ENCODE measurements at regions not wholly inside any gene's neighbourhood (a gene's known extent, or its start where the extent isn't known, plus 50 kb on each side); places are given as distances from the start of the nearest gene placed in this dataset.

DNA sequence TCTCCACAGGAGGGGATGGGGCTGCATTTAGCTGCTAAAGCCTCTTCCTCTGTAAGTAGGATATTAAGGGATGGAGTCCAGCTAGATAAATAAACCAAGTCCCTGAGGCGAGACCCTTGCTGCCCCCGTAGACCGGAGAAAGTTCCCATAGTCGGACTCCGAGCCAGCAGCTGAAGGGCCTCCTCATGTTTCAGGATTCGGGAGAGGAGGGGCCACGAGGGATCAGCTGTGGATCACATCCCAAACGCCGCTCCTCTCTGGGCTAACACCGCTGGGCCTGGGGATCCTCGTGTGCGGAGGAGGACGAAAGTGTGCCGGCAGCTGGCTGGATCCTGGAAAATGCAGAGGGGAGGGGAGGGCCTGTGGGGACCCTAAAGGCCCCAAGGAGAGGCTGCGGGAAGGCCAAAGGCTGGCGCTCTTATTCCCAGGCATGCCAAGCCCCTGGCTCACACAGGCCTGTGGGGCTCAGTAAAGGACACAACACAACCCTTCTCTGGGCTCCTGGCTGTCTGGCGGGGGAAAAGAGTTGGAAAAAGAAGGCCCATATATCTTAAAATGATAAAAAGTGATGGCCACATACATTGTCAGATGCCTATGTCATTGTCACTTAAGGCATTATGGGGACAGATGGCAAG is 82.5 kb upstream of the TMEM72 start:
- no peak for DNase-seq

DNA sequence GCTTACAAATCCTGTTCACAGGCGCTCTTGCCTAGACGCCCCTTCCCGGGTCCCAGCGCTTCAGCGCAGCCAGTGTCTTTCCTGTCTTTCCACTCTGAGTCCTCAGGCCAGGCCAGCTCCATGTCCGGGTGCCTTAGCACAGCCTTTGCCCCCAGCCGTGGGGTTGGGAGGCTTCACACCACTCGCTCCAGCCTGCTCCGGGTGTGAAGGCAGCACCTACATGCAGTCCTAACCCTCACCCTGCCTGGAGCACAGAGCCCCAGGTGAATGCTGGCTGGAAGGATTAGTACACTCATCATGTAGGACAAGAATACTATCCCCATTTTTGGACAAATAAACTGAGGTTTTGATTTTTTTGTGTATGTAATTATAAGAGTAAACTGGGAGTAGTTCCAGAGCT is 81.7 kb upstream of the TMEM72 start:
- DNase-seq, result no peak

DNA sequence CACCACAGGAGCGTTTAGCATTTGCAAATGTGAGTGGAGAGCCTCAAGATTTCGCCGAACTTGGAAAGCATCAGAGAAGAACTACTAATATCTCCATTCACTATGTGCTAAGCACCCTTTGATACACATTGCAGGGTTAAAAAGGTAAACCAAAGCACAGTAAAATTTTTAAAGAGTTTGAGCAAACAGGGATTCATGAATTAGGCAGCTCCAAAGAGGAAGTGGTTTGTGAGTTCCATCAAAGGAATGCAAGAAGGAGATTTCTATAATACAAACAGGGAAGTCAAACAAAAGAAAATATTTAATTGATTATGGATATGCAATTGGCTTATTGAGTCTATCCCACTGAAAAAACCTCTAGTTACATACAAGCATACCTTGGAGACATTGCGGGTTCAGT is 81.1 kb upstream of the TMEM72 start:
- no peak for DNase-seq

DNA sequence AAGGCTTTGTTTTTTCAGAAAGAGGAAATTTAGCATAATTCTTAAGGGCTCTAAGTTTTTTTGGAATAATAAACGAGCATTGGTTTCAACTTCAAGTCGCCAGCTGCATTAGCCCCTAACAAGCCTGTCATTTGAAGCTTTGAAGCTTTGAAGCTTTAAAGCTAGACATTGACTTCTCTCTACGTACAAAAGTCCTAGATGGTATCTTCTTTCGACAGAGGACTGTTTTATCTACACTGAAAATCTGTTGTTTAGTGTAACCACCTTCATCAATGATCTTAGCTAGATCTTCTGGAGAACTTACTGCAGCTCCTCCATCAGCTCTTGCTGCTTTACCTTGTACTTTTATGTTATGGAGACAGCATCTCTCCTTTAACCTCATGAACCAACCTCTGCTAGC is 79.6 kb upstream of the TMEM72 start:
- no peak for DNase-seq

DNA sequence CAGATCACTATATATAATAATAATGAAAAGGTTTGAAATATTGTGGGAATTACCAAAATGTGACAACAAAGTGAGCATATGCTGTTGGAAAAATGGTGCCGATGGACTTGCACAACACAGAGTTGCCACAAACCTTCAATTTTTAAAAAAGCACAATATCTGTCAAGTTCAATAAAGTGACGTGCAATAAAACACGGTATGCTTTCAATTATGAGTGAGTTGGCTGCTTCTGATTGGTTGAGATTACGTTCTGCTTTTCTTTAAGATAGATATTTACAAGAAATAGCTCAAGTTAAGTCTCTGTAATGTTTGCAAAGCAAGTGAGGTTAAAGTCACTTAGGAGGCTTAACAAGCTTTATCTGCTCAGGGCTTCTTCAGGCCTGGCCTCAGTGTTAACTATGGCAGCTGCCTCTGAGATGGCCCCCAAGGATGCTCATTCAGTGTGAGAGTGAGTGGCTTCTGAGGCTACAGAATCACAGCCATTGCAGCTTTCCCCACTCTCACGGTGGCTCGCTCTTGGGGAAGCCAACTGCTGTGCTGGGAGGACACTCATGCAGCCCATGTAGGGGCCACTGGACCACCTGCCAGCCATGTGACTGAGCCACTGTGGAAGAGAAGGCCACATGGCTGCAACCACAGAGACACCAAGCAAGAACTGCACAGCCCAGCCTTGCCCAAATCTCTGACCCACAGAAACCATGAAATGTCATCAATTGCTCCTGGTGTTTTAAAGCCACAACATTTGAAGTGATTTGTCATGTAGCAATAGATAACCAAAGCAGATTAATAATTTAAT is 78.3 kb upstream of the TMEM72 start:
- DNase-seq, result no peak

DNA sequence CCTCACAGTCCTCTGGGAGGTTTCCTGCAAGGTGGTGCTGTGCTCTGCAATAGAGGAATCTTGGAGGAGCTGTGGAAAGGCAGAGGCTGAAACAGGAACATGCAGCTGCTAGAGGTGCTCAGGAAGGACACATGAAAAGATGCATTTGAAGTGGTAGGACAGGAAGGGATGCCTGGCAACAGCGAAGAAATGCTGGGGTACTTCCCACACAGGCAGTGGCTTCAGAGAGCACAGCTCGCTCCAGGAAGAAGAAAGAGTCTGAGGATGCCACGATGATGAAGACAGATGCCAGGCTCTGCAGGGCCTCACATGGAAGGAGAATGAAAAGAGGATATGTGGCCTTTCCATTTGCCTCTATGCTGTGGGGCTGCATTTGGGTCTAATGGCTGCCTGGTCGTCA is 77.0 kb upstream of the TMEM72 start:
- no peak for DNase-seq

DNA sequence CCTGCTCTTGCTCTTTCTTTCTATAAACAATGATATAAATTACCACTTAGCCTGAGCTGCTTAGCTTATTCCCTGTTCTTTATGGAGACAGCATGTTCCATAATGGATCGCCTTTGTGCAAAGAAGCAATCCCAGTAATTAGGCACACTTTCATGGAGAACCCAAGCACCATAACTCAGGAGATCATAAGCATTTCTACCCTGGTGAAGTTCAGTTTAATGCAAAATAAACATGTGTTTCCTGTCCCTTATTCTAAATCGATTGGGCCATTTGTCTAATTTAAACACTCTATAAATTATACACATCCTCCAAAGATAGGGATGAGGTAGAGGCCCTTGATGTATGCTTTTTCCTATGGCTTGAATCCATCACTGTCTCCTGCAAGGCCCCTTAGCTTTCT is 75.8 kb upstream of the TMEM72 start:
- no peak for DNase-seq

DNA sequence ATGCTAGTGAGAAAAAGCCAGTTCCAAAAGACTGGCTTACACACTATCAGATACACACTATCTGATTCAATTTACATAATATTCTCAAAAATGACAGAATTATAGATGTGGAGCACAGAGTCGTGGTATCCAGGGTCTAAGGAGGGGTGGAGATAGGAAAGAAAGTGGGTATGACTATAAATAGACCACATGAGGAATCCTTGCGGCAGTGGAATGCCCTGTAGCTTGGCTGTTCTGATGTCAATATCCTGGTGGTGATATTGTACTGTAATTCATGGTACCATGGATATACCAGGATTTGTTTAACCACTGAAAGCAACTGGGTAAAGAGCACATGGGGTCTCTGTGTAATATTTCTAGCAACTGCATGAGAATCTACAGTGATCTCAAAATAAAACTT is 67.7 kb upstream of the TMEM72 start:
- DNase-seq, result no peak

DNA sequence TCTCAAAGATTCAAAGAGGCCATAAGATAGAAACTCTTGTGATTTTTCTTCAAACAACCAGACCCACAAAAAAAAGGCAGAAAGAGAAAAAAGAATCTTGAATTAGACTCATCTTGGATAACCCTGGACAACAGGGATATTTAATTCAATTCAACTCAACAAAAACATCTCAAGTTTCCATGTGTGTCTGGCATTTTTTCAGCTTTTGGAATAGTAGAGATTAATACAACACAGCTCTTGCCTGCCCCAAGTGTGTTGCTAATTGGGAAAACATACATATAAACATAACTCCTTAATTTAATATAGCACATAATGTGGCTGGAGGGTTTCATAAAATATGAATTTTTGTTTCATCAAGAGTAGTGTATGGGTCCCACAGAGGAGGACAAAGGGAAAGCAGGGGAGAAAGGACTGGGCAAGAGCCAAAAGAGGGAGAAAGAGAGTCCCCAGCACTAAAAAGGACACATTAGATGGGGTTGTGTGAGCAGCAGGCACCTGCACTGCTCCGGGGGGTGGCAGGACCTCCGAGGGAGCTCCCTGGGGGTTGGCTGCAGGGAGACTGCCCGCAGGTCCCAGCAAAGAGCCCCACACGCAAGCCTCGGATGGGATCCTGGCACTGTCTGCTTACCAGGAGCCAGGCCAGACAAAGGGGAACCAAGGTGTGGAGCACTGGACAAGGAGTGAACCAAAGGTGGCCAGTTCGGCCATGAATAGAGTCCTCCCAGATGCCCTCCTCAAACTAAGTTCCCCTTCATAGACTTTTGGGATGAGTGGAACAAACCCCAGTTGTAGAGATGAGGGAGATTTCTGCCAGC is 65.6 kb upstream of the TMEM72 start:
- no peak for DNase-seq

DNA sequence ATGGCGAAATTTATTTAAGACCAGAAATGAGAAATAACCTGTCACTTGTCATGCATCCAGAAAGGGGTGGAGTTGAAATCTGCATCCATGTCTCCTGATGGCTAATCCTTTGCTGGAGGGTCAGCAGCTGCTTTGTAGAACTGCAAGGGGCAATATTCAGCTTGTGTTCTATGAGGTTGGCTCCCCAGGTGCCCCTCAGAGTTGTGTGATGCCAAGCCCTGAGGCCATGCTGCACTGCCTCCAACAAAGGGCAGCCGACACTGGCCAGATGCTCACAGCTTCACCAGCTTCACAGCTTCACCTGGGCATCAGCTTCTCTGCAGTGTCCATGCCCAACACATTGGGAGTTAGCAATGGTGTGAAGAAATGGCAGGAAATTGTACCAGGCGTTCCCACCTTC is 64.0 kb upstream of the TMEM72 start:
- DNase-seq, result no peak

DNA sequence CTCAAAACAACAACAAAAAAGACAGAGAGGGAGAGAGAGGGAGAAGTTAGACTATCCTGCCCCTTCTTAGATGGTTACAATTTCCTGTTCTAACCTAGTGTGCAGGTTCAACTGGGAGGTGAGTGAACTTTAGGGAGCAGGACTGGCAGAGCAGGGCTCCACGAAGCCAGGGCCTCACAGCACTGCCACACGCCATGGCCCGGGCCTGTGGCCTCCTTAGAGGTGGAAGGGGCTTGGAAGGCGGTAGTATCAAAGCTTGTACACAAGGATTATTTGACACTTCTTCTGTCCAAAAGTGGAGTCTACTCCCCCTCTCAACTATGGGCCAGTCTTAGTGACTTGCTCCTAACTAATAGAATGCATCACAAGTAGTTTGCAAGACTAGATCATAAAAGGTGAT is 62.9 kb upstream of the TMEM72 start:
- no peak for DNase-seq

DNA sequence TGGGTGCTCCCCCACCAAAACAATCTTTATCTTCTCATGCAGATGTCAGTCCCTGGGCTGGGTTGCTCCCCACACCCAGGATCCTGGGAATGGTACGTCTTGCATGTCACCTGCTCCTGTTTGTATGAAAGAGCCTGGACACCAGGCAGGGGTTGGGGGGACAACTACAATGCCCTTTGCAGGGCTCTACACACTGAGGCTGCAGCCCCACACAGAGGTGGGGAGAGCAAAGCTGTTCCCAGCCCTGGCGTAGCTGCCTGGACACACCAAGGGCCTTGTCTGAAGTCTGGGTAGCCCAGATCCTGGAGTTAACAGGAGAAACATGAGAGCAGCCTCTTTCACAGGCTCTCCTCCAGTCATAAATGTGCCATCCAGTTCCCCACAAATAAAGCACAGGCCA is 61.2 kb upstream of the TMEM72 start:
- DNase-seq, result no peak

DNA sequence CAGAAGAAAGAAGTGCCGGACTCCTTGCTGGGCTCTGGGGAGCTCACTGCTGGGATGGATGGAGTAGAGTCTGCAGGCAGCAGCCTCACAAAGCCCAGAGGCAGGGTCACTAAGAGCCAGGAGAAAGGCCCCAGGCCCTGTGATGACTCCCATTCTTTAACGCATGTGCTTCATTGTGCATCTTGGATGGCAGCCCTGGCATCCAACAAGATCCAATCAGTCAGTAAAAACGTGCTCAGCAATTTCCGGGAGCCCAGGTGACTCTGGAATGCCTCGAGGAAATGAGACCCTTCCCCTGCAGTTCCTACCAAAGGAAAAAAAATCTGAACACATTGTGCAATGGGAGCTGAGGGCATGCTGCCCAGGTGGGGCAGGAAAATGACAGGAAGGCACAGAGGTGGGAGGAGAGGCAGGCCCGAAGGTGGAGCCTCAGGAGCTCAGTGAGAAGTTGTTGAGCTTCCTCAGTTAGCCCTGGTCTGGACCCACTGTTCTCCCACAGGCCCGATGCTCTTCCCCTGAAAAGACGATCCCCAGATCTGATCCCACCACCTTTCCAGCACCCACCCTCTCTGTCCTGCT is 60.7 kb upstream of the TMEM72 start:
- DNase-seq, result no peak

DNA sequence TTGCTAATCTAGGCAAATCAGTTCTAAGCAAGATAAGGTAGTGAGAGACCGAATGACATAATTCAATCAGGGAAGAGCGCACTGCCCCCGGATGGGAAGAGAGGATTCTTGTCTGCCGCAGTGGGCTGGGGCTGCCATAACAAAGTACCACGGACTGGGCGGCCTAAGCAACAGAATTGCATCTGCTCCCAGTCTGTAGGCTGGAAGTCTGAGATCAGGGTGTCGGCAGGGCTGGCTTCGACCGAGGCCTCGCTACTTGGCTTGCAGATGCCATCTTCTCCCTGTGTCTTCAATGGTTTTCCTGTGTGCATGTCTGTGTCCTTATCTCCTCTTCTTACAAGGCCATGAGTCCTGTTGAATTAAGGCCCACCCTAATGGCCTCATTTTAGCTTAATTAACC is 59.7 kb upstream of the TMEM72 start:
- no peak for DNase-seq

DNA sequence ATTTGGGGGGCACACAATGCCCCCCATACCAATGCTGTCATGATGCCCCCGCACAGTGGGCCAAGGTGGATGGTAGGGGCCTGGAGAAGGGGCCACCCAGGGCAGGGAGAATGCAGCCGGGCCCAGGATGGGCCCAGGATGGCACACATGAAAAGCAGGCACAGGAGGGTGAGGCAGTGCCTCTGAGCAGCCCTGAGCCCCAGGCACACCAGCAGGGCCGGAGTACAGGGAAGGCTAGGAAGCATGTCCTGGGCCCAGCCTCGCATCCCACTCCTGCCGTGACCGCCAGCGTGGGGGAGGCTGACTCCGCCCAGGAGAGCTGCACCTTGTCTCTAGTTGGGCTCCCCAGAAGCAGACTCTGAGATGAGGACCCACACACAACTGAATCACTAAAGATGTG is 59.3 kb upstream of the TMEM72 start:
- no peak for DNase-seq

DNA sequence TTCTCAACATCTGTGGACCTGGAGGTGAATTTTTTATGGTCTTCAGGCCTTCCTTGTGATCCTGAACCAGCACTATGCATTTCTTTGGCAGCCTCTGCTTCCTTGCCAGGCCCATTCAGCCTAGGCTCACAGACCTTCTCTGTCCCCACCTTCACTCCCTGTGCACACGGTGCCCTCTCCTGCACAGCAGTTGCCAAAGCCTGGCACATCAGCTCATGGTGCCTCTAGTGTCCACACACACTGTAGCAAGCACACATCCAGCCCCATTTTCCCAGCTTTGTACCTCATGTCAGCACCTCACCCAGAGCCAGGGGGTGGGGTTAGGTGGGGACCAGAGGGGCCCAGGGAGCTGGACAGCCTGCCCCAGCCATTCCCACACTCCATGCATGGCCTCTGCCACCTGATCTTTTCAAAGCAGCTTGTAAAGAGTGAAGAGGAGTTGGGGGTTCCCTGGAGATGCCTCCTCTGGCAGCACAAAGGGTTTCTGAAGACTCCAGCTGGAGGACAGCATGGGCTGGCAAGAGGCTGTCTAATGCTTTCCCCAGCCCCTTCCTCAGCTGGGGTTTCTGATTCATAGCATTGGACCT is 57.9 kb upstream of the TMEM72 start:
- DNase-seq, result no peak

DNA sequence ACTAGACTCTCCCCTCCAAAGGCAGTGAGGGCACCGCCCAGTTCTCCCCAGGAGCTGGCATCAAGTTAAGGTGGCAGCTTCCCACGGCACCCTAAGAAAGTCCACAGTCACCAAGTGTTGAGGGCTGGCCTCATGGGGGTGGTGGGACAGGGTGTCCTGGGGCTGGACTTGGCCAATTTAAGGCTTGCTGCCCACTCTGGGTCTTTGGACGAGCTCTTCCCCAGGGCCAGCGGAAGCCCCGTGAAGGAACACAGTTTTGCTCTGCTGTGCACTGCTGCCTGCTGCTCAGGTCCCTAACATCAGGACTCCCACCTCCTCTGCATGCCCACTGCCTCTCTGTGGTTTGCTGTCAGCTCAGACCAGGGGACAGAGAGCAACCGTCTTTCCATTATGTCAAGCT is 57.3 kb upstream of the TMEM72 start:
- DNase-seq, result no peak

DNA sequence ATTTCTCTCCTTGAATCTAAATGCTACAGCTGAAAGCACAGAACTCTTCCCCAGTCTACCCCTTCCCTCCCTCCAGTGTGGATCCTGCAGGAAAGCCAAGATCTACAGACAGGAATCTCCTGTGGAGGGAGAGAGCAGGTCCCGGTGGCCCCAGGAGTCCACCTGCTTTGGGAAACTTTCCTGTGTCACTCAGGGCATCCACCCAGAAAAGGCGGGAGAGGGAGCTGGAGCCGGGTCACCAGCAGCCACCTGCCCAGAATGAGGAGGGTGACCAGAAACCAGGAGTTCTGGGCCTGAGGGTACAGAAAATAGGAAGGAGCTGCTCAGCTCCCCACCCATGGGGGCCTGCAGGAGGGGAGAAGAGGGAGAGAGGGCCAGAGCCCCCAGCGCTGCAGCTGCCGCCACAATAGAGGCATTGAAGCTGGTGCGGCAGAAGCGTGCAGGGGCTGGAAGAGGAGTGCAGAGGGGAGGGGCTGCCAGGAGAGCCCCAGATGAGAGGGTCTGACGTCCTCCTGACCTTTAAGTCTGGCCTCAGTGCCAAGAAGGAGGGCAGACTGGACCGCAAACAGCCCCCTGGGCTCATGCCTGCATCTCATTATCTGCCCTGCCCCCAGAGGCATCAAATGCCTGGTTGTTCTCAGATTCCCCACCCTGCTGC is 56.3 kb upstream of the TMEM72 start:
- DNase-seq, result no peak

DNA sequence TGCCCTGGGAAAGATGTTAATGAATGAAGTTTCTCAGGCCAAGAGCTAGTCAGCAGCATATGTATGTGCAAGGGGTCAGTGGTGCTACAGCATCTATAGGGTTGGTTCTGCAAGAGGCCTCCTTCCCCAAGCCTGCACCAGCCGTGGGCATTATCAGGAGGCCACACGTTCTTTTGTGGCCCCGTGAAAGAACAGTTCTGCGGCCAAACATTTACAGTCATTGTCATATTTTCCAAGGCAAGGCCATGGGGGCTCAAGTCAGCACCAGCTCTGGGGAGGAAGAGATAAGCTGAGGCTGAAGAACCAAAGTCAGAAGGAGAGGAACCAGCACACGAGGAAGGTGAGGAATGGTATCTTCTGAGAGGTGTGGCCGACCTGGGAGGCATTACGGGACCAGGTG is 54.4 kb upstream of the TMEM72 start:
- no peak for DNase-seq

DNA sequence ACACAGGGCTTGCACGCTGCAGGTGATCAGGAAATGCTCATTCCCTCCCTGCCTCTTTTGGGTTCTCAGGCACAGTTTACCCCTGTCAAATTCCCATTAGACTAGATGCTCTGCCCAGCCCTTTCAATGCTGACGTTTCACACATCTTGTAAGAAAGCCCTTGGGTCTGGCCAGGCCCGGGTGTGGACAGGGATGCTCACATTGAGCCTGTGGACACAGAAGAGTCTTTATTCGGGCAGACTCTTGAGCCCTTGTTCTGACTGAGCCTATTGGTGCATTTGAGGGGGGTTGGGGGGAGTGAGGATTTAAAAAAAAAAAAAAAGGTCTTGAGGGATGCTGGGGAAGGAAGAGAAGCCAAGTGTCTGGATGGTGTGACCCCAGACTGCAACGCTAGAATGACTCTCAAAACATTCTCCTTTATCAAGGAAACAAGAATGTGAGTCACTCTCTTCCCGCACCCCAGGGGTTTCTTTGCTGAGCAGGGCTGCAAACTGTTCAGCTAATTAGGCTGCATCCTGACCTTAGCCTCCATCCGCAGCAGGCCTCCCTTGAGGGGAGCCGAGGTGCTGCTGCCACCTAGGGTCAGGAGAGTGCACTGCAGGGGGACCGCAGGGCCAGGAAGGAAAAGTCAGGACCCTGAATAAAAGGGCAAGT is 53.6 kb upstream of the TMEM72 start:
- DNase-seq, result no peak

DNA sequence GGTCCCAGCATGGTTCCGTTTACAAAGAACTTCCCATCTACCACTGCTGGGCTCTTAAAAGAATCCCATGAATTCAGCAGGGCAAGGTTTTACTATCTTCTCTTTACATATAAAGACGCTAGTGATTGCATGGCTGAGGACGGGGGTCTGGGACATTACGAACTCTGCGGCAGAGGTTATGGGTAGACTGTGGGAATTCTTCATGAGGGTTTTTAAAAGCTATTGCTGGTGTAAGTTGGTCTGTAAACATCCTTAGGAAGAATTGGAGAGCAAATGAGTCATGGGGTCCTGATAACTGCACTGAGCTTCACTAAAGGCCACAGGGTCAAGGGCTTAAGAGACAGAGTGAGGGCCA is 53.1 kb upstream of the TMEM72 start:
- no peak for DNase-seq

DNA sequence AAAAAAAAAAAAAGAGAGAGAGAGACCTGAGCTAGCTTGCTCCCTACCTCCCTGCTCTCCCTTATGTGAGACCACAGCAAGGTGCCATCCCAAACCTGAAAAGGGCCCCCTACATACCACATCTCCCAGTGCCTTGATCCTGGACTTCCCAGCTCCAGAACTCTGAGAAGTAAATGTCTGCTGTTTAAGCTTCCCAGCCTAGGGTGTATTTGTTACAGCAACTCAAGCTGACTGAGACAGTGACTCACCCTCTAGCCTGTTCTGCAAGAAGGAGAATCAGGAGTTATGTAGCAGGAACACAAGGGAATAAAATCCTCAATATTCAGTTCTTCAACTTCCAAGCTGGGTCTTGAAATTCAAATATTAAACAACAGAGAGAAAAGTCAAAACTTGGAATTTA is 52.1 kb upstream of the TMEM72 start:
- DNase-seq, result no peak

All from COR-L47 (cell line).